ENCODE measurements at regions not wholly inside any gene's neighbourhood (a gene's known extent, or its start where the extent isn't known, plus 50 kb on each side); places are given as distances from the start of the nearest gene placed in this dataset.

GRCh38 chr5:104187656-104188055 is 625.1 kb upstream of the NUDT12 start:
- no peak for DNase-seq
- intact Hi-C loops (cut with DNase I) = no loop called here

- no peak for DNase-seq
- intact Hi-C loops (cut with DNase I) = no loop called here
Measured at GRCh38 chr5:104186510-104186909, 623.9 kb upstream of the NUDT12 start.

DNA sequence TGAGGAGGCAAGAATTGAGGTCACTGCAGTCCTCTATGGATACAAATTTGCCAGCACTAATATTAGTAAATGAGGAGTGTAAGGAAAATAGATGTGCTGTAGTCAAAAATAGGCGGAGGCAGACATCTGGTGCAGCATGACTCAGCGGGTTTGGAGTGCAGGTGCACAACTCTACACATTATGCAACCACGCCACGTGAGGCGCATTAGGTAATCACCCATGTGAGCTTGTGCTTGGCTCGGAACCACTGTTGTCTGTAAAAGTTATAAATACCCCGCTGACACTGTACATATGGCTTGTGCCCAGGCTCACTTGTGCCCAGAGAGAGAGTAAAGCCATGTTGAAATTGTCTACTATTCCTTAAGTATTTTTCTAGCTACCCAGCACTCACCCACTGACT is 623.5 kb upstream of the NUDT12 start:
- peak in 2 of 10 donors; percentile 53 to 71 for DNase-seq

GRCh38 chr5:104184264-104184663 is 621.7 kb upstream of the NUDT12 start:
- intact Hi-C loops (cut with DNase I) = no loop called here
- DNase-seq = no peak

More for the DNA sequence above, 623.5 kb upstream of the NUDT12 start:
- intact Hi-C loops (cut with DNase I) = no loop called here

DNA sequence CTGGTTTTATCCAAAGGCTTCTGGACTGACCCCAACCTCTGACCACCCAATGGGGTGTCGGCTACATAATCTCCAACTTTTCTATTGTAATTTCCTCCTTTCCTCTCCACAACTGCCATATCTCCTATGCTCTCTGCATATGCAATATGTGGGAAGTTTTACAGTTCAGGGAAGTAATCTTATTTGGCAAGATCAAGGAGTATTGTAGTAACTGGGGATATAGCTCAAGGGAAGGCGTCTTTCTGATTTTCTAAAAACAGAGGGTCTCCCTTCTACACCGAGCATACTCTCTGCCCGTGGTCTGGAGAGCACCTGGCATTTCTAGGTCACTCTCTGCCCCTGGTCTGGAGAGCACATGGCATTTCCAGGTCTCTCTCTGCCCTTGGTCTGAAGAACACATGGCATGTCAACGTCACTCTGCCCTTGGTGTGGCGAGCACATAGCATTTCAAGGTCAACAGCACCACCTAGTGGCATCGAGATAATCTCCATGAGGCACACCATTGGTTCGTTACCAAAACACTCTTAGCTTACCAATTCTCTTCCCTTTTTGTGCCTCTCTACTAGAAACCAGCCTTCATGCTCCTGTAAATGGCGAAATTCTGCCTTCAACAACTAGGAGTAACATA is 616.4 kb upstream of the NUDT12 start:
- intact Hi-C loops (cut with DNase I) = loop anchor here (1.0 to 10.0 kb wide), 3 partner anchors 294 to 597 kb away; no protein-coding TSS in a partner anchor
- peak in 6 of 10 donors; percentile 14 to 78 (median 37) for DNase-seq

- intact Hi-C loops (cut with DNase I) = loop anchor here (10.0 kb wide), 1 partner anchor 293 kb away; no protein-coding TSS in a partner anchor
- no peak for DNase-seq
Measured at GRCh38 chr5:104178066-104178465, 615.5 kb upstream of the NUDT12 start.

DNA sequence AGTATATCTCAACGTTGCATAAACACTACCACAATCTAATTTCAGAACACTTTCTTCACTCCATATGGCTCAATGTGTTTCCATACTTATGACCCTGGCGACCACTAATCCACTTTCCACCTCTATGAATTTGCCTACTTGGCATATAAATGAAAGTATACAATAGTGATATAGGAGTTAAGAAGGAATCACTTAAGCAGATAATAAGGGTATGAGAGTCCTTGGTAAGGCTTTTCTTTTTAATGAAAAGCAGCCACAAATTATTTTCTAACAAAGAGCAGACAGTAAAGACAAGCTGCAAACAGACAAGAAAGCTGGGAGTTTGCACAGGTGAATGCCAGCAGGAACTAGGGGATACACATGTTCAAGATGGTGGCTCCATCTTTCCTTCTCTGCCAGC is 615.1 kb upstream of the NUDT12 start:
- no peak for DNase-seq
- intact Hi-C loops (cut with DNase I) = loop anchor here (10.0 kb wide), 1 partner anchor 293 kb away; no protein-coding TSS in a partner anchor

- intact Hi-C loops (cut with DNase I) = loop anchor here (10.0 kb wide), 1 partner anchor 288 kb away; no protein-coding TSS in a partner anchor
- no peak for DNase-seq
Measured at GRCh38 chr5:104172976-104173375, 610.4 kb upstream of the NUDT12 start.

- intact Hi-C loops (cut with DNase I) = loop anchor here (10.0 kb wide), 1 partner anchor 287 kb away; no protein-coding TSS in a partner anchor
- no peak for DNase-seq
Measured at GRCh38 chr5:104171958-104172690, 609.5 kb upstream of the NUDT12 start.

GRCh38 chr5:104170926-104171325 is 608.3 kb upstream of the NUDT12 start:
- intact Hi-C loops (cut with DNase I) = loop anchor here (10.0 kb wide), 1 partner anchor 286 kb away; no protein-coding TSS in a partner anchor
- no peak for DNase-seq

DNA sequence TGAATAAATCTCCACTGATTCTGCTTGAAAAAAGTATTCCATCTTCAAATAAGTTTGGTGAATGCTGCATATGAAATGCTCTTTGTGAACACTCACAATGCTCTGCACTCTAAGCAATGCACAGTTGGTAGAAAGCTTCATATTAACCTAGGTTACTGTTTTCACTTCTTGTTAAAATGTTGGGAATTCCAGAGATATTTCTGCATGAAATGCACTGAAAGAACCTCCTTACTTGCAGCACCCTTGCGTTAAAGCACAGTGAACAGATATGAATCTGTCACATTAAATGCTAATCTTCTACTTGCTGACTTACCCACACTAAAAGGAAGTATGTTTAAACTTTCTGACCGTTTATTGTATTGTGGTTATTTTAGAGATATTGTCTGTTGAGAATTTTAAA is 584.1 kb upstream of the NUDT12 start:
- intact Hi-C loops (cut with DNase I) = no loop called here
- DNase-seq = no peak

DNA sequence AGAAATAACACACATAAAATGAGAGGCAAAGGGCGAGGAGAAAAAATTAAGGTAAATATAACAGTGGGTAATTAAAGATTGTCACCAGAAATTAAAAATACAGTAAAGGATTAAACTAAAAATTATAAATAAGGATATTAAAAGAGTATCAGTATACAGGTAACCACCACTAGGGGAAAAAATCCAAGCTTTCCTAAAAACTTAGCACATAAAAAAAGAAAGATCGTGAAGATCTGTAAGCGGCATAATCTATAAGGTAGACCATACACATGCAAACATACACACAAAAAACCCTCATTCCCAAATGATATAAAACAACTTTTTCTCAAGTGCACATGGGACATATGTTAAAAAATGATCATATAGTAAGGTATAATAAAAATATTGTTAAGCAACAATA is 577.3 kb upstream of the NUDT12 start:
- no peak for DNase-seq

GRCh38 chr5:104130320-104130719 is 567.7 kb upstream of the NUDT12 start:
- intact Hi-C loops (cut with DNase I) = no loop called here
- DNase-seq = no peak

More for the DNA sequence above, 577.3 kb upstream of the NUDT12 start:
- intact Hi-C loops (cut with DNase I) = no loop called here

- intact Hi-C loops (cut with DNase I) = no loop called here
- no peak for DNase-seq
Measured at GRCh38 chr5:104128348-104128747, 565.8 kb upstream of the NUDT12 start.

- DNase-seq = no peak
- intact Hi-C loops (cut with DNase I) = no loop called here
Measured at GRCh38 chr5:104126980-104127379, 564.4 kb upstream of the NUDT12 start.

GRCh38 chr5:104119529-104119928 is 556.9 kb upstream of the NUDT12 start:
- DNase-seq = no peak
- intact Hi-C loops (cut with DNase I) = no loop called here

DNA sequence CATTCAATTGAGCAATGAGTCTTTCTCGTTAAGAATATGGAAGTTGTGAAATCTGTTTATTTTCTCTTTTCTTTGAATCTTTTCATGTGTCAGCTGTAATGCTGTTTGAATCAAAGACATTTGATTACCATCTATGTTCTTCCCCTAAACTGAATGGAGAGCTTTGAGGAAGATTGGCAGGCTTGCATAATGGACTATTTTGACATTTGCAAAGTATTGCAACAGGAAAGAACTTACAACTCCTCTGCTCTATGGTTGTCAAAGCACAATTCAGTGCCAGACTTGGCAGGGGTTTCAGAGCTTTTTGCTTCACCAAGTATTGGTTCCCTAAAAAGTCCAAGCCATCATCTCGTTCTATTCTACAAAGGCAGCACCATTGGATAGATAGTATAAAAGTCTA is 549.0 kb upstream of the NUDT12 start:
- intact Hi-C loops (cut with DNase I) = no loop called here
- DNase-seq = no peak

DNA sequence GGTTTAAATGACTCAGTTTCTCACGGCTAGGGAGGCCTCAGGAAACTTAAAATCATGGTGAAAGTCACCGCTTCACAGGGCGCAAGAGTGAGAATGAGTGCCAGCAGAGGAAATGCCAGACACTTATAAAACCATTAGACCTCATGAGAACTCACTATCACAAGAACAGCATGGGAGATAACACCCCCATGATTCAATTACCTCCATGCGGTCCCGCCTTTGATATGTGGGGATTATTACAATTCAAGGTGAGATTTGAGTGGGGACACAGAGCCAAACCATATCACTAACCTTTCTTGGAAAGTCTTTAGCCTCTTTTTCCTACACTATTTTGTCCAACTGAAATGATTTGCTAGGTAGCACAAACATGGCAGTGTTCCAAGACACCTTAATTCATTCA is 533.9 kb upstream of the NUDT12 start:
- DNase-seq = no peak
- intact Hi-C loops (cut with DNase I) = no loop called here

DNA sequence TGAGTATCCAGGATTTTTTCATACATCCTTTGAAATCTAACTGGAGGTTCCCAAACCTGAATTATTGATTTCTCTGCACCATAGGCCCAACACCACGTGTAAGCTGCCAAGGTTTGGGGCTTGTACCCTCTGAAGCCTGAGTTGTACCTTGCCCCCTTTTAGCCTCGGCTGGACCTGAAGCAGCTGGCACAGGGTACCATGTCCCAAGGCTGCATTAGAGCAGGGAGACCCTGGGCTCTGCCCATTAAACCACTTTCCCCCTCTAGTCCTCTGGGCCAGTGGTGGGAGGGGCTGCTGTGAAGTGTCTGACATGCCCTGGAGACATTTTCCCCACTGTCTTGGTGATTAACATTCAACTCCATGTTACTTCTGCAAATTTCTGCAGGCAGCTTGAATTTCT is 532.9 kb upstream of the NUDT12 start:
- peak in 1 of 10 donors; percentile 59 for DNase-seq
- intact Hi-C loops (cut with DNase I) = no loop called here

DNA sequence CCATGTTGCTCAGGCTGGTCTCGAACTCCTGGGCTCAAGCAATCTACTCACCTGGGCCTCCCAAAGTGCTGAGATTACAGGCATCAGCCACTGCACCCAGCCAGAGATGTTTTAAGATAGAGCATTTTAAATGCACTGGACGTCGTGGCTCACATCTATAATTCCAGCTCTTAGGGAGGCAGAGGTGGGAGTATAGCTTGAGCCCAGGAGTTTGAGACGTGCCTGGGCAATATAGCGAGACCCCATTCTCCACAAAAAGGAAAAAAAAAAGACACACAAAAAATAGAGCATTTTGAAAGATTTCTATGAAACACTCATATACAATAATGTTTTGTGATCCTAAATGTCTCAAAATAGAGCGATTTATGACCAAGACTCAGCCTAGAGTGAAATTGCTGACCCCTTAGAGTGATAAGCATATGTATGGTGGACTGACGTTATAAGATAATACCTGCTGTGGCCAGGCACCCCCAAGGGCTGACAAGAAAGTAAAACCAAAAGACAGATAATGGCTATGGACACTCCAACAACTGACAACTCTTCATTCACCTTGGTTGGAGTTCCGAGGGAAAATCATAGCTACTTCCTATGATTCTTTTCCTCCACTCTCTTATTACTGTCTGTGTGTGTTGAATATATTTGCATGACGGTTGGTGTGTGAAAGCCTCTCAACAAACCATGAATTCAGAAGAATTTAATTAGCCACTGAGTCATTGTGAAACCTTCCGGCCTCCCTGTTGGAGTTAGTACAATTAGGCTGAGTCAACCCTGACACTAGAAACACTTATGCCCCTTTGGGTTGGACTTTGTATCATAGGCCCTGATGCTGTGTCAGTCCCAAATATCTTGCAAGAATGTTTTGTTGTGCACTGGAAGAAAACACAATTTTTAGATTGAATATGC is 526.5 kb upstream of the NUDT12 start:
- DNase-seq = no peak
- intact Hi-C loops (cut with DNase I) = no loop called here

DNA sequence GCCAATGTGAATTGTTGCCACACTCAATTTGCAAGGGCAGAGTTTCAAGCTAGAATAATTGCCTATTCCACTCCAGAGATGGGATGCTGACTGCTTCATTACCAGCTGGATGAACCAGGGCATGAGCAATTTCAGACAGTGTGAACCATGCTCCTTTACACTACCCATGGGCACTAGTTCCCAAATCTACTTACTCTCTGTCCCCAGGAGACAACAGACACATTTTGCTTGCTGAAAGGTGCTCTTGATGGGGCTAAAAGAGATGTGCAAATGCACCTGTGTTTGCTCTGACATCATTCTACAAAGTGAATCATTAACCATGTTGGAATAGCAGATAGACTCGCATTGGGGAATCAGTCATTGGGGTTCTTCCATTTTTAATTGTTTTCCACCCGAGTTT is 522.3 kb upstream of the NUDT12 start:
- DNase-seq = no peak
- intact Hi-C loops (cut with DNase I) = no loop called here
